Ectodermal cell (in vitro differentiated cells): ENCODE measurements at regions not wholly inside any gene's neighbourhood (a gene's known extent, or its start where the extent isn't known, plus 50 kb on each side); places are given as distances from the start of the nearest gene placed in this dataset.

Experiments
- H3K27ac ChIP-seq: 2 replicates; pipeline ENCODE4 v1.7.0; 2013; ENCODE audit warnings: mild to moderate bottlenecking, low read depth, low read length; ENCODE audit not compliant: insufficient read depth, poor library complexity, severe bottlenecking
- H3K27me3 ChIP-seq: 2 replicates; pipeline ENCODE4 v1.7.0; 2013; ENCODE audit warnings: mild to moderate bottlenecking, low read length; ENCODE audit not compliant: insufficient read depth, control insufficient read depth, poor library complexity, severe bottlenecking
- H3K36me3 ChIP-seq: one replicate; pipeline ENCODE4 v1.7.0; 2013; ENCODE audit warnings: low read length; ENCODE audit not compliant: control insufficient read depth, insufficient read depth
- H3K4me1 ChIP-seq: one replicate; pipeline ENCODE4 v1.7.0; 2013; ENCODE audit warnings: low read length; ENCODE audit not compliant: control insufficient read depth, insufficient read depth
- H3K4me3 ChIP-seq: 2 replicates; pipeline ENCODE4 v1.7.0; 2013; ENCODE audit warnings: low read depth, low read length, control low read depth; ENCODE audit not compliant: insufficient read depth
- H3K9me3 ChIP-seq: 2 replicates; pipeline ENCODE4 v1.7.0; 2013; ENCODE audit warnings: mild to moderate bottlenecking, low read length, moderate library complexity; ENCODE audit not compliant: control insufficient read depth
- WGBS, 2 experiments: methylation state at CpG; one replicate each; pipeline ENCODE4 v1.1.7; 2013; ENCODE audit warnings: missing lambda C conversion rate in 2 of 2; 5-methylcytosine and 5-hydroxymethylcytosine counted together

GRCh38 chr3:42013691-42014457 lies 52.0 kb upstream of the ULK4 start:
- WGBS, 2 experiments, result 0% methylated on average over 103 of the region's 103 CpGs
- no peak overlapping the region for H3K27ac ChIP-seq
- peak overlapping the region; percentile 62 for H3K4me3 ChIP-seq
- no peaks in the 10 kb centered on the region for H3K27me3 ChIP-seq
- no peaks in the 10 kb centered on the region for H3K36me3 ChIP-seq
- H3K9me3 ChIP-seq, result no peaks in the 10 kb centered on the region
- peaks cover 3% of the 10 kb centered on the region for H3K4me1 ChIP-seq

GRCh38 chr3:42012935-42013690 lies 51.2 kb upstream of the ULK4 start:
- 1% methylated on average over 58 of the region's 58 CpGs for WGBS, 2 experiments

GRCh38 chr3:42012383-42012934 lies 50.6 kb upstream of the ULK4 start:
- Histone ChIP-seq H3K36me3 (no peaks in the 10 kb centered on the region), H3K4me3 (peak overlapping the region; percentile 62), H3K27me3 (no peaks in the 10 kb centered on the region), H3K9me3 (no peaks in the 10 kb centered on the region), H3K27ac (no peak overlapping the region), H3K4me1 (peaks cover 3% of the 10 kb centered on the region)
- WGBS, 2 experiments, result 90 to 97% methylated on average over 2 of the region's 2 CpGs

More at GRCh38 chr3:42012935-42013690, 51.2 kb upstream of the ULK4 start:
- H3K27ac ChIP-seq, result no peak overlapping the region
- H3K4me3 ChIP-seq, result peak overlapping the region; percentile 62
- H3K4me1 ChIP-seq, result peaks cover 3% of the 10 kb centered on the region
- no peaks in the 10 kb centered on the region for H3K36me3 ChIP-seq
- no peaks in the 10 kb centered on the region for H3K27me3 ChIP-seq
- no peaks in the 10 kb centered on the region for H3K9me3 ChIP-seq
